ENCODE measurements at regions not wholly inside any gene's neighbourhood (a gene's known extent, or its start where the extent isn't known, plus 50 kb on each side); places are given as distances from the start of the nearest gene placed in this dataset.

DNA sequence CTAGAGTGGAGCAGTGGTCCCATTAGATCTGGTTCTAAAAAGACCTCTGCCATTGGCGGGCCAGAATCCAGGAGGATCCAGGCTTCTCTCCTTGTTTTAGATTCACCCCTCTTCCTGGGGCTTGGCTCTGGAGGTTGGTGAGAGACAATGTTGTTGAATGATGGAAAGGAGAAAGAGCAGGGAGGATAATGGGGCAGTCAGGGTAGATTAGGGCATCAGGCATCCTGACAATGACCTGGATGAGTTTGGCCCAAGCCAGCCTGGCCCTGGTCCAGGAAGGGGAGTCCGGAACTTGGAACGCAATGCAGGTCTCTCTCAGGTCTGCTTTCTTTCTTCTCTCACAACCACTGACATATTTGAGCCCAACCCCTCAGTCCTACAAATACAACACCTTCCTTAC lies 260.1 kb upstream of the RASGRP1 start:
- Histone ChIP-seq H3K9me1 (replicated peaks; ENCODE audit: control insufficient read depth, extremely low read depth, insufficient read depth, low read length) (no peaks in the 10 kb centered on the region), H4K20me1 (replicated peaks; ENCODE audit: control insufficient read depth, extremely low read depth, insufficient read depth, low read length) (no peaks in the 10 kb centered on the region), H3K4me1 (ENCODE audit: control insufficient read depth, extremely low read depth, insufficient read depth, low read length) (peaks cover 63% of the 10 kb centered on the region), H3K79me2 (ENCODE audit: control insufficient read depth, insufficient read depth, low read length) (no peaks in the 10 kb centered on the region), H3K27me3 (ENCODE audit: control insufficient read depth in 2 of 2, insufficient read depth in 2 of 2, low read length in 2 of 2) (no peaks in the 10 kb centered on the region), H3K4me2 (ENCODE audit: insufficient read depth, low read length) (no peak overlapping the region), H3K9ac (replicated peaks; ENCODE audit: extremely low read depth, insufficient read depth, low read length) (no peak overlapping the region), H3K4me3 (replicated peaks in 1 of 3; ENCODE audit: insufficient read depth in 1 of 3, low read depth in 1 of 3, low read length in 3 of 3) (no peak overlapping the region), H3K36me3 (ENCODE audit: control insufficient read depth in 2 of 2, extremely low read depth in 1 of 2, insufficient read depth in 2 of 2, low read length in 2 of 2) (no peaks in the 10 kb centered on the region), H3K27ac (ENCODE audit: insufficient read depth, low read depth, low read length) (peak overlapping the region; percentile 46), H2AFZ (ENCODE audit: low read depth, low read length) (no peak overlapping the region), H3K9me3 (replicated peaks; ENCODE audit: control insufficient read depth, insufficient read depth, low read length) (no peaks in the 10 kb centered on the region)
- TF ChIP-seq EZH2 (IDR thresholded peaks at IDR 0.05; ENCODE audit: borderline replicate concordance, low read depth, low read length, severe bottlenecking): no peak
- TF ChIP-seq, protein P1, sequence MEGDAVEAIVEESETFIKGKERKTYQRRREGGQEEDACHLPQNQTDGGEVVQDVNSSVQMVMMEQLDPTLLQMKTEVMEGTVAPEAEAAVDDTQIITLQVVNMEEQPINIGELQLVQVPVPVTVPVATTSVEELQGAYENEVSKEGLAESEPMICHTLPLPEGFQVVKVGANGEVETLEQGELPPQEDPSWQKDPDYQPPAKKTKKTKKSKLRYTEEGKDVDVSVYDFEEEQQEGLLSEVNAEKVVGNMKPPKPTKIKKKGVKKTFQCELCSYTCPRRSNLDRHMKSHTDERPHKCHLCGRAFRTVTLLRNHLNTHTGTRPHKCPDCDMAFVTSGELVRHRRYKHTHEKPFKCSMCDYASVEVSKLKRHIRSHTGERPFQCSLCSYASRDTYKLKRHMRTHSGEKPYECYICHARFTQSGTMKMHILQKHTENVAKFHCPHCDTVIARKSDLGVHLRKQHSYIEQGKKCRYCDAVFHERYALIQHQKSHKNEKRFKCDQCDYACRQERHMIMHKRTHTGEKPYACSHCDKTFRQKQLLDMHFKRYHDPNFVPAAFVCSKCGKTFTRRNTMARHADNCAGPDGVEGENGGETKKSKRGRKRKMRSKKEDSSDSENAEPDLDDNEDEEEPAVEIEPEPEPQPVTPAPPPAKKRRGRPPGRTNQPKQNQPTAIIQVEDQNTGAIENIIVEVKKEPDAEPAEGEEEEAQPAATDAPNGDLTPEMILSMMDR (IDR thresholded peaks at IDR 0.05; ENCODE audit: extremely low read depth in 1 of 2, insufficient read depth in 1 of 2, low read depth in 1 of 2, low read length in 2 of 2): no peak
- no peak for TF ChIP-seq JUN (IDR thresholded peaks at IDR 0.05; ENCODE audit: borderline replicate concordance, insufficient read depth, insufficient read length, low read depth)
- TF ChIP-seq MYC (IDR thresholded peaks at IDR 0.05; ENCODE audit: low read depth, low read length): no peak
- no peak for TF ChIP-seq GATA2 (IDR thresholded peaks at IDR 0.05; ENCODE audit: insufficient read depth, insufficient read length, low read depth, low read length)
- DNase-seq (ENCODE audit: low read depth, low spot score): no peak
- intact Hi-C loops (cut with micrococcal nuclease): no loop called here
- CTCF ChIA-PET: no interaction called here
- no TSS peak for BruUV-seq (replicated peaks)
- dilution Hi-C loops (cut with MboI; ENCODE audit: extremely low pct_ligation_motif_present, low sequenced_read_pairs): loop anchor here (25.0 kb wide), 1 partner anchor 313 kb away; no protein-coding TSS in a partner anchor
- FAIRE-seq: no peak
- POLR2A ChIA-PET: no interaction called here

- Histone ChIP-seq H3K27ac (ENCODE audit: insufficient read depth, low read depth, low read length) (peak overlapping the region; percentile 100), H3K9me1 (replicated peaks; ENCODE audit: control insufficient read depth, extremely low read depth, insufficient read depth, low read length) (no peaks in the 10 kb centered on the region), H3K4me1 (ENCODE audit: control insufficient read depth, extremely low read depth, insufficient read depth, low read length) (peaks cover 71% of the 10 kb centered on the region), H3K9me3 (replicated peaks; ENCODE audit: control insufficient read depth, insufficient read depth, low read length) (no peaks in the 10 kb centered on the region), H2AFZ (ENCODE audit: low read depth, low read length) (no peak overlapping the region), H3K4me3 (replicated peaks in 1 of 3; ENCODE audit: insufficient read depth in 1 of 3, low read depth in 1 of 3, low read length in 3 of 3) (no peak overlapping the region), H3K4me2 (ENCODE audit: insufficient read depth, low read length) (no peak overlapping the region), H3K79me2 (ENCODE audit: control insufficient read depth, insufficient read depth, low read length) (no peaks in the 10 kb centered on the region), H4K20me1 (replicated peaks; ENCODE audit: control insufficient read depth, extremely low read depth, insufficient read depth, low read length) (no peaks in the 10 kb centered on the region), H3K27me3 (ENCODE audit: control insufficient read depth in 2 of 2, insufficient read depth in 2 of 2, low read length in 2 of 2) (no peaks in the 10 kb centered on the region), H3K36me3 (ENCODE audit: control insufficient read depth in 2 of 2, extremely low read depth in 1 of 2, insufficient read depth in 2 of 2, low read length in 2 of 2) (no peaks in the 10 kb centered on the region), H3K9ac (replicated peaks; ENCODE audit: extremely low read depth, insufficient read depth, low read length) (peak overlapping the region; percentile 97)
- ChIA-PET CTCF (interaction anchor here (1.2 to 2.6 kb wide), 6 partner anchors 16 to 298 kb away, joined by 3 to 32 read pairs (median 16); no protein-coding TSS in a partner anchor), POLR2A (interaction anchor here (2.1 kb wide), 1 partner anchor 754 kb away, joined by 24 read pairs; the partner anchor contains the start of gene THBS1)
- no peak for TF ChIP-seq JUN (IDR thresholded peaks at IDR 0.05; ENCODE audit: borderline replicate concordance, insufficient read depth, insufficient read length, low read depth)
- no peak for TF ChIP-seq FOS (IDR thresholded peaks at IDR 0.05; ENCODE audit: borderline replicate concordance, insufficient read depth, low read length)
- no peak for TF ChIP-seq POLR2A (IDR thresholded peaks at IDR 0.05; ENCODE audit: low read depth, low read length)
- no peak for TF ChIP-seq GATA2 (IDR thresholded peaks at IDR 0.05; ENCODE audit: insufficient read depth, insufficient read length, low read depth, low read length)
- TF ChIP-seq, protein P1 (IDR thresholded peaks at IDR 0.05; ENCODE audit: extremely low read depth in 1 of 2, insufficient read depth in 1 of 2, low read depth in 1 of 2, low read length in 2 of 2): no peak
- DNase-seq (ENCODE audit: low read depth, low spot score) (no peak), FAIRE-seq (no peak)
- BruUV-seq (replicated peaks): no TSS peak
- intact Hi-C loops (cut with micrococcal nuclease): no loop called here
- dilution Hi-C loops (cut with MboI; ENCODE audit: extremely low pct_ligation_motif_present, low sequenced_read_pairs): loop anchor here (25.0 kb wide), 1 partner anchor 310 kb away; no protein-coding TSS in a partner anchor
These were observed 262.3 kb upstream of the RASGRP1 start for GRCh38 chr15:38826880-38827279.

Measured in endothelial cell of umbilical vein (primary cell).